A549 (cell line): ENCODE measurements at regions not wholly inside any gene's neighbourhood (a gene's known extent, or its start where the extent isn't known, plus 50 kb on each side); places are given as distances from the start of the nearest gene placed in this dataset.

Experiments
- CEBPB ChIP-seq, 2 experiments: fragments of >200 bp in 1 of 2; sonication (Bioruptor Twin) in 1 of 2; formaldehyde crosslinking in 1 of 2; IDR thresholded peaks; 2 replicates each; pipeline ENCODE4 v1.6.1; 2012 to 2016
- KDM5A ChIP-seq: fragments of 200-600 bp; sonication (generic); IDR thresholded peaks from 2 replicates; pipeline ENCODE4 v1.6.1; 2016; ENCODE audit warnings: antibody characterized with exemption, mild to moderate bottlenecking

- TF ChIP-seq CEBPB (IDR thresholded peaks at IDR 0.05) (no peak), KDM5A (no peak)
Measured at GRCh38 chr12:127421614-127422013, 845.4 kb upstream of the TMEM132C start.
